ENCODE measurements at regions not wholly inside any gene's neighbourhood (a gene's known extent, or its start where the extent isn't known, plus 50 kb on each side); places are given as distances from the start of the nearest gene placed in this dataset.

- no peak for TF ChIP-seq IKZF2 (IDR thresholded peaks at IDR 0.05)
- no peak for TF ChIP-seq ZNF217 (IDR thresholded peaks at IDR 0.05)
- no peak for TF ChIP-seq ATF7 (IDR thresholded peaks at IDR 0.05; ENCODE audit: low read depth)
- TF ChIP-seq, protein P1, sequence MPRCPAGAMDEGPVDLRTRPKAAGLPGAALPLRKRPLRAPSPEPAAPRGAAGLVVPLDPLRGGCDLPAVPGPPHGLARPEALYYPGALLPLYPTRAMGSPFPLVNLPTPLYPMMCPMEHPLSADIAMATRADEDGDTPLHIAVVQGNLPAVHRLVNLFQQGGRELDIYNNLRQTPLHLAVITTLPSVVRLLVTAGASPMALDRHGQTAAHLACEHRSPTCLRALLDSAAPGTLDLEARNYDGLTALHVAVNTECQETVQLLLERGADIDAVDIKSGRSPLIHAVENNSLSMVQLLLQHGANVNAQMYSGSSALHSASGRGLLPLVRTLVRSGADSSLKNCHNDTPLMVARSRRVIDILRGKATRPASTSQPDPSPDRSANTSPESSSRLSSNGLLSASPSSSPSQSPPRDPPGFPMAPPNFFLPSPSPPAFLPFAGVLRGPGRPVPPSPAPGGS (IDR thresholded peaks at IDR 0.05; ENCODE audit: borderline replicate concordance, insufficient read depth, low read depth, low read length, poor library complexity, severe bottlenecking), result no peak
- TF ChIP-seq, protein P2, sequence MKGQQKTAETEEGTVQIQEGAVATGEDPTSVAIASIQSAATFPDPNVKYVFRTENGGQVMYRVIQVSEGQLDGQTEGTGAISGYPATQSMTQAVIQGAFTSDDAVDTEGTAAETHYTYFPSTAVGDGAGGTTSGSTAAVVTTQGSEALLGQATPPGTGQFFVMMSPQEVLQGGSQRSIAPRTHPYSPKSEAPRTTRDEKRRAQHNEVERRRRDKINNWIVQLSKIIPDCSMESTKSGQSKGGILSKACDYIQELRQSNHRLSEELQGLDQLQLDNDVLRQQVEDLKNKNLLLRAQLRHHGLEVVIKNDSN (IDR thresholded peaks at IDR 0.05; ENCODE audit: borderline replicate concordance, extremely low read length, insufficient read depth, low read depth, low read length), result no peak
- no peak for TF ChIP-seq RUNX3 (IDR thresholded peaks at IDR 0.05; ENCODE audit: low read length)
These were observed 61.0 kb downstream of the BEX3 start (continued) for GRCh38 chrX:103437147-103437873.

DNA sequence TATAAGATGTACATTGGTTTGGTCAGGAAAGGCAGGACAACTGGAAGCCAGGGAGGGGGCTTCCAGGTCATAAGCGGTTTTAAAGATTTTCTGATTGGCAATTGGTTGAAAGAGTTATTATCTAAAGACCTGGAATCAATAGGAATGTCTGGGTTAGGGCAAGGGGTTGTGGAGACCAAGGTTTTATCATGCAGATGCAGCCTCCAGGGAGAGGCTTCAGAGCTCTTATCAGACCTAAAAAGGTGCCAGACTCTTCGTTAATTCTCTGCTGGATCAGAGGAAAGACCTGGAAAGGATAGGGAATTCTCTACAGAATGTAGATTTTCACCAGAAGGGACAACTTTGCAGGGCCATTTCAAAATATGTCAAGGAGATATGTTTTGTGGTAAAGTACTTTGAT, 62.8 kb downstream of the BEX3 start:
- SMC1A ChIA-PET (ENCODE audit: uncharacterized antibody, unreplicated experiment), result no interaction called here
- RAD21 ChIA-PET (ENCODE audit: unreplicated experiment), result no interaction called here
- intact Hi-C loops (cut with micrococcal nuclease; ENCODE audit: unreplicated experiment), result no loop called here
- Histone ChIP-seq H3K4me2 (ENCODE audit: control insufficient read depth, insufficient read depth) (no peak overlapping the region), H3K27me3 (replicated peaks in 1 of 2; ENCODE audit: control insufficient read depth in 2 of 2, insufficient read depth in 2 of 2, low read length in 1 of 2) (no peaks in the 10 kb centered on the region), H4K20me1 (ENCODE audit: control insufficient read depth, insufficient read depth) (no peaks in the 10 kb centered on the region), H3K9ac (ENCODE audit: control insufficient read depth, insufficient read depth, low read length) (no peak overlapping the region), H3K4me3 (no peak overlapping the region), H3K27ac (ENCODE audit: control insufficient read depth, insufficient read depth) (no peak overlapping the region), H3K36me3 (ENCODE audit: control insufficient read depth in 2 of 2, insufficient read depth in 2 of 2, low read length in 1 of 2) (no peaks in the 10 kb centered on the region), H3K4me1 (ENCODE audit: control insufficient read depth, insufficient read depth, low read length) (no peaks in the 10 kb centered on the region), H3K79me2 (ENCODE audit: control insufficient read depth, insufficient read depth, low read length) (no peaks in the 10 kb centered on the region), H3K9me3 (replicated peaks; ENCODE audit: control insufficient read depth, insufficient read depth, low read length) (no peaks in the 10 kb centered on the region), H2AFZ (ENCODE audit: control insufficient read depth, low read depth, low read length) (no peak overlapping the region)
- CTCF ChIA-PET, result no interaction called here
- FAIRE-seq (no peak), ATAC-seq (no peak), DNase-seq (ENCODE audit: low read depth, low spot score) (no peak)
- in situ Hi-C loops (cut with MboI), result no loop called here
- no peak for TF ChIP-seq STAT1 (conservative IDR thresholded peaks at IDR 0.05)
- no peak for TF ChIP-seq EGR1 (IDR thresholded peaks at IDR 0.05; ENCODE audit: borderline replicate concordance in 1 of 2, low read depth in 2 of 2, low read length in 2 of 2)
- no peak for TF ChIP-seq RAD21 (IDR thresholded peaks at IDR 0.05; ENCODE audit: insufficient read depth, low read depth, low read length)
- no peak for TF ChIP-seq EED (IDR thresholded peaks at IDR 0.05; ENCODE audit: low read depth)
- TF ChIP-seq NFXL1 (IDR thresholded peaks at IDR 0.05; ENCODE audit: borderline replicate concordance), result no peak
- no TSS peak for BruUV-seq (replicated peaks)
- POLR2A ChIA-PET, result no interaction called here
- WGBS (ENCODE audit: insufficient coverage, insufficient replicate concordance, low lambda C conversion rate, missing lambda C conversion rate), result 47% methylated on average over 2 of the region's 2 CpGs
